ENCODE measurements at regions not wholly inside any gene's neighbourhood (a gene's known extent, or its start where the extent isn't known, plus 50 kb on each side); places are given as distances from the start of the nearest gene placed in this dataset.

- TF ChIP-seq POLR2A (IDR thresholded peaks at IDR 0.05): no peak
- TF ChIP-seq, protein P1, sequence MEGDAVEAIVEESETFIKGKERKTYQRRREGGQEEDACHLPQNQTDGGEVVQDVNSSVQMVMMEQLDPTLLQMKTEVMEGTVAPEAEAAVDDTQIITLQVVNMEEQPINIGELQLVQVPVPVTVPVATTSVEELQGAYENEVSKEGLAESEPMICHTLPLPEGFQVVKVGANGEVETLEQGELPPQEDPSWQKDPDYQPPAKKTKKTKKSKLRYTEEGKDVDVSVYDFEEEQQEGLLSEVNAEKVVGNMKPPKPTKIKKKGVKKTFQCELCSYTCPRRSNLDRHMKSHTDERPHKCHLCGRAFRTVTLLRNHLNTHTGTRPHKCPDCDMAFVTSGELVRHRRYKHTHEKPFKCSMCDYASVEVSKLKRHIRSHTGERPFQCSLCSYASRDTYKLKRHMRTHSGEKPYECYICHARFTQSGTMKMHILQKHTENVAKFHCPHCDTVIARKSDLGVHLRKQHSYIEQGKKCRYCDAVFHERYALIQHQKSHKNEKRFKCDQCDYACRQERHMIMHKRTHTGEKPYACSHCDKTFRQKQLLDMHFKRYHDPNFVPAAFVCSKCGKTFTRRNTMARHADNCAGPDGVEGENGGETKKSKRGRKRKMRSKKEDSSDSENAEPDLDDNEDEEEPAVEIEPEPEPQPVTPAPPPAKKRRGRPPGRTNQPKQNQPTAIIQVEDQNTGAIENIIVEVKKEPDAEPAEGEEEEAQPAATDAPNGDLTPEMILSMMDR (IDR thresholded peaks at IDR 0.05): no peak
- H3K4me3 ChIP-seq: no peak overlapping the region
- no peaks in the 10 kb centered on the region for H3K36me3 ChIP-seq (replicated peaks in 1 of 2; ENCODE audit: insufficient read depth in 1 of 2, low read depth in 2 of 2)
- H3K27me3 ChIP-seq: no peaks in the 10 kb centered on the region
- H3K4me1 ChIP-seq: no peaks in the 10 kb centered on the region
- no peak for ATAC-seq
- DNase-seq: no peak
- intact Hi-C loops (cut with DNase I): no loop called here
- no peaks in the 10 kb centered on the region for H3K9me3 ChIP-seq
- H3K27ac ChIP-seq: no peak overlapping the region
These were observed 323.2 kb upstream of the NOCT start for GRCh38 chr4:138692411-138692810.

DNA sequence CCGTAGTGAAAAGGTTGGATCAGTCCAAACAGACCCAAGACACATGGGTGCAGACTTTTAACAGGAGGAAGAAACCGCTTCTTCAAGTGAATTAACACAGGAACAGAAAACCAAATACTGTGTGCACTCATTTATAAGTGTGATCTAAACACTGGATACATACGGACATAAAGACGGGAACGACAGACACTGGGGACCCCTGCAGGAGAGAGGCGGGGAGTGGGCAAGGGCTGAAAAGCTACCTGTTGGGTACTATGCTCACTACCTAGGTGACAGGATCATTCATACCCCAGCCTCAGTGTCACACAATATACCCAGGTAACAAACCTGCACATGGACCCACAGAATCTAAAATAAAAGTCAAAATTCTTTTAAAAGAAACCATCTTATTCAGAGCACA lies 326.0 kb upstream of the NOCT start:
- no peak overlapping the region for H3K4me3 ChIP-seq
- no peak overlapping the region for H3K27ac ChIP-seq
- H3K36me3 ChIP-seq (replicated peaks in 1 of 2; ENCODE audit: insufficient read depth in 1 of 2, low read depth in 2 of 2): no peaks in the 10 kb centered on the region
- DNase-seq (no peak), ATAC-seq (no peak)
- H3K9me3 ChIP-seq: no peaks in the 10 kb centered on the region
- no peak for TF ChIP-seq POLR2A (IDR thresholded peaks at IDR 0.05)
- TF ChIP-seq, protein P1 (IDR thresholded peaks at IDR 0.05): no peak
- WGBS, 2 donors: 73 to 79% methylated on average over 5 to 6 of the region's 6 CpGs
- intact Hi-C loops (cut with DNase I): loop anchor here (10.0 kb wide), 1 partner anchor 655 kb away; no protein-coding TSS in a partner anchor
- H3K27me3 ChIP-seq: no peaks in the 10 kb centered on the region
- no peaks in the 10 kb centered on the region for H3K4me1 ChIP-seq

DNA sequence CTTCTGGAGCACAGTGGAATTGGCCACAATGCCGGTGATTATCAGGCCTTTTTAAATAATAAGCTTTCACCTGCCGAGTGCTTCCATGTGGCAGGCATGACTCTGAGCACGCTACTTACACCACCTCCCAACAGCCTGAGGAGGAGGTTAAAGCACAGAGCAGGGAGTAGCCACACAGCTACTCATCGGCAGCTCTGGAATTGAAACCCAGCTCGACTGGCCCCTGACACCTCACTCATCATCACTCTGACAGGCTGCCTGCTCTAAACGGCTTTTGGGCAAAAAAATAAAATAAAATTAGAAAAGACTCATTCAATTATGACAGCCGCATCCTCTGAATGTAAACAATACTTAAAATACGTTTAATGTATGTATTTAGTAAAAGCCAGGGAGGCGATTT lies 326.4 kb upstream of the NOCT start:
- ATAC-seq (no peak), DNase-seq (no peak)
- no peak overlapping the region for H3K27ac ChIP-seq
- no peak for TF ChIP-seq POLR2A (IDR thresholded peaks at IDR 0.05)
- TF ChIP-seq, protein P1 (IDR thresholded peaks at IDR 0.05): no peak
- H3K4me3 ChIP-seq: no peak overlapping the region
- no peaks in the 10 kb centered on the region for H3K9me3 ChIP-seq
- WGBS, 2 donors: 58 to 66% methylated on average over 9 of the region's 9 CpGs
- no peaks in the 10 kb centered on the region for H3K27me3 ChIP-seq
- intact Hi-C loops (cut with DNase I): loop anchor here (10.0 kb wide), 1 partner anchor 654 kb away; no protein-coding TSS in a partner anchor
- no peaks in the 10 kb centered on the region for H3K36me3 ChIP-seq (replicated peaks in 1 of 2; ENCODE audit: insufficient read depth in 1 of 2, low read depth in 2 of 2)
- no peaks in the 10 kb centered on the region for H3K4me1 ChIP-seq

GRCh38 chr4:138688408-138689085 lies 327.0 kb upstream of the NOCT start:
- intact Hi-C loops (cut with DNase I): loop anchor here (10.0 kb wide), 1 partner anchor 654 kb away; no protein-coding TSS in a partner anchor

More at GRCh38 chr4:138688408-138689085, 327.0 kb upstream of the NOCT start:
- H3K36me3 ChIP-seq (replicated peaks in 1 of 2; ENCODE audit: insufficient read depth in 1 of 2, low read depth in 2 of 2): no peaks in the 10 kb centered on the region
- ATAC-seq: no peak
- no peak overlapping the region for H3K4me3 ChIP-seq
- no peak overlapping the region for H3K27ac ChIP-seq
- no peaks in the 10 kb centered on the region for H3K9me3 ChIP-seq
- WGBS, 2 donors: 74 to 77% methylated on average over 12 of the region's 12 CpGs
- TF ChIP-seq POLR2A (IDR thresholded peaks at IDR 0.05): no peak
- TF ChIP-seq, protein P1 (IDR thresholded peaks at IDR 0.05): no peak
- no peak for DNase-seq
- H3K4me1 ChIP-seq: no peaks in the 10 kb centered on the region
- no peaks in the 10 kb centered on the region for H3K27me3 ChIP-seq
